DOHH2 (cell line): ENCODE measurements at regions not wholly inside any gene's neighbourhood (a gene's known extent, or its start where the extent isn't known, plus 50 kb on each side); places are given as distances from the start of the nearest gene placed in this dataset.

Experiments
- H3F3A ChIP-seq: fragments of 200-600 bp; sonication (generic), shearing (Covaris generic); 2 replicates; pipeline ENCODE4 v1.6.0; 2016; ENCODE audit warnings: antibody characterized with exemption, mild to moderate bottlenecking; ENCODE audit not compliant: control insufficient read depth, insufficient read depth
- H3K27ac ChIP-seq: fragments of 200-600 bp; sonication (generic); 2 replicates; pipeline ENCODE4 v1.5.1; 2014; ENCODE audit warnings: low read depth, mild to moderate bottlenecking, low read length, moderate library complexity
- H3K27me3 ChIP-seq: fragments of 200-600 bp; sonication (generic); 2 replicates; pipeline ENCODE4 v1.6.1; 2014; ENCODE audit warnings: mild to moderate bottlenecking, low read length, mixed read lengths; ENCODE audit not compliant: control insufficient read depth
- H3K36me3 ChIP-seq: fragments of 200-600 bp; sonication (generic); 2 replicates; pipeline ENCODE4 v1.6.1; 2014; ENCODE audit warnings: mild to moderate bottlenecking, low read length, moderate library complexity, mixed read lengths; ENCODE audit not compliant: control insufficient read depth
- H3K4me1 ChIP-seq: fragments of 200-600 bp; sonication (generic); 2 replicates; pipeline ENCODE4 v1.6.1; 2014; ENCODE audit warnings: mild to moderate bottlenecking, low read length, mixed read lengths; ENCODE audit not compliant: control insufficient read depth
- H3K4me2 ChIP-seq: fragments of 200-600 bp; sonication (generic); 2 replicates; pipeline ENCODE4 v1.6.0; 2014; ENCODE audit warnings: mild to moderate bottlenecking, low read length, moderate library complexity
- H3K4me3 ChIP-seq: fragments of 200-600 bp; sonication (generic); 2 replicates; pipeline ENCODE4 v1.5.1; 2014; ENCODE audit warnings: mild to moderate bottlenecking, low read length, mixed read lengths
- H3K79me2 ChIP-seq: fragments of 200-600 bp; sonication (generic); 2 replicates; pipeline ENCODE4 v1.6.1; 2014; ENCODE audit warnings: mild to moderate bottlenecking, low read length, mixed read lengths; ENCODE audit not compliant: control insufficient read depth
- H3K9me2 ChIP-seq: fragments of 200-600 bp; sonication (generic); replicated peaks from 2 replicates; pipeline ENCODE4 v1.6.1; 2014; ENCODE audit warnings: mild to moderate bottlenecking, low read length, mixed read lengths; ENCODE audit not compliant: control insufficient read depth
- H3K9me3 ChIP-seq: fragments of 200-600 bp; sonication (generic); 2 replicates; pipeline ENCODE4 v1.6.1; 2014; ENCODE audit warnings: antibody characterized with exemption, low read length, mixed read lengths; ENCODE audit not compliant: control insufficient read depth, insufficient read depth
- H4K20me1 ChIP-seq: fragments of 200-600 bp; sonication (generic); 2 replicates; pipeline ENCODE4 v1.6.0; 2014; ENCODE audit warnings: low read depth, mild to moderate bottlenecking, antibody characterized with exemption, low read length, moderate library complexity; ENCODE audit not compliant: control insufficient read depth, insufficient read depth
- CTCF ChIP-seq: fragments of 200-600 bp; sonication (generic); IDR thresholded peaks from one replicate; pipeline ENCODE4 v1.5.1; 2014; ENCODE audit warnings: antibody characterized with exemption, mild to moderate bottlenecking, low read depth, low read length; ENCODE audit not compliant: poor library complexity, severe bottlenecking
- EZH2phosphoT487 ChIP-seq: fragments of 200-600 bp; sonication (generic); IDR thresholded peaks from 2 replicates; pipeline ENCODE4 v1.6.1; 2017; ENCODE audit warnings: borderline replicate concordance, mild to moderate bottlenecking, antibody characterized with exemption, low read length, moderate library complexity, mixed read lengths

GRCh38 chr6:103707596-103708325, 1152.0 kb downstream of the HACE1 start:
- Histone ChIP-seq H3K4me1 (no peaks in the 10 kb centered on the region), H3K4me2 (no peak overlapping the region), H3K4me3 (no peak overlapping the region), H4K20me1 (no peaks in the 10 kb centered on the region), H3K36me3 (no peaks in the 10 kb centered on the region), H3K27ac (no peak overlapping the region), H3K79me2 (no peaks in the 10 kb centered on the region), H3K9me3 (no peaks in the 10 kb centered on the region), H3K9me2 (no peaks in the 10 kb centered on the region), H3K27me3 (no peaks in the 10 kb centered on the region), H3F3A (no peaks in the 10 kb centered on the region)
- TF ChIP-seq CTCF (no peak), EZH2phosphoT487 (no peak)

GRCh38 chr6:103699769-103700168, 1160.0 kb downstream of the HACE1 start:
- Histone ChIP-seq H3K4me3 (no peak overlapping the region), H3K4me1 (no peaks in the 10 kb centered on the region), H4K20me1 (no peaks in the 10 kb centered on the region), H3K9me3 (no peaks in the 10 kb centered on the region), H3K27ac (no peak overlapping the region), H3K4me2 (no peak overlapping the region), H3K27me3 (no peaks in the 10 kb centered on the region), H3K9me2 (no peaks in the 10 kb centered on the region), H3F3A (no peaks in the 10 kb centered on the region), H3K79me2 (no peaks in the 10 kb centered on the region), H3K36me3 (no peaks in the 10 kb centered on the region)
- no peak for TF ChIP-seq EZH2phosphoT487
- no peak for TF ChIP-seq CTCF

GRCh38 chr6:103687430-103687829, 1172.3 kb downstream of the HACE1 start:
- Histone ChIP-seq H3K79me2 (no peaks in the 10 kb centered on the region), H3K4me3 (no peak overlapping the region), H3K4me2 (no peak overlapping the region), H4K20me1 (no peaks in the 10 kb centered on the region), H3K27ac (no peak overlapping the region), H3K4me1 (no peaks in the 10 kb centered on the region), H3K9me2 (no peaks in the 10 kb centered on the region), H3K27me3 (no peaks in the 10 kb centered on the region), H3F3A (no peaks in the 10 kb centered on the region), H3K36me3 (no peaks in the 10 kb centered on the region), H3K9me3 (no peaks in the 10 kb centered on the region)
- TF ChIP-seq EZH2phosphoT487: no peak
- no peak for TF ChIP-seq CTCF
